LNCAP (cell line): ENCODE measurements at regions not wholly inside any gene's neighbourhood (a gene's known extent, or its start where the extent isn't known, plus 50 kb on each side); places are given as distances from the start of the nearest gene placed in this dataset.

ENCODE experiments used
- CTCF ChIP-seq: fragments of 450-650 bp; IDR thresholded peaks from 2 replicates; pipeline ENCODE4 v1.5.1; 2017; ENCODE audit warnings: mild to moderate bottlenecking

GRCh38 chr6:148118244-148118643 lies 224.4 kb upstream of the SASH1 start:
- no peak for TF ChIP-seq CTCF

GRCh38 chr6:148128014-148128730 lies 214.5 kb upstream of the SASH1 start:
- no peak for TF ChIP-seq CTCF

- TF ChIP-seq CTCF, result no peak
Measured at GRCh38 chr6:148134592-148134991, 208.0 kb upstream of the SASH1 start.

GRCh38 chr6:148136586-148136985 lies 206.1 kb upstream of the SASH1 start:
- TF ChIP-seq CTCF, result no peak

GRCh38 chr6:148137652-148138051 lies 205.0 kb upstream of the SASH1 start:
- no peak for TF ChIP-seq CTCF

GRCh38 chr6:148138573-148138972 lies 204.1 kb upstream of the SASH1 start:
- no peak for TF ChIP-seq CTCF

GRCh38 chr6:148140772-148141557 lies 201.7 kb upstream of the SASH1 start:
- no peak for TF ChIP-seq CTCF
